WERI-Rb-1 (cell line): ENCODE measurements at regions not wholly inside any gene's neighbourhood (a gene's known extent, or its start where the extent isn't known, plus 50 kb on each side); places are given as distances from the start of the nearest gene placed in this dataset.

Experiments
- DNase-seq: peaks from one replicate; pipeline ENCODE4 v3.0.0-alpha.2; 2020
- H3K27ac ChIP-seq: fragments of 250-450 bp; sonication (Bioruptor Pico); 2 replicates; pipeline ENCODE4 v1.5.1; 2020; ENCODE audit warnings: mild to moderate bottlenecking, moderate library complexity
- H3K27me3 ChIP-seq: fragments of 250-450 bp; sonication (Bioruptor Pico); 2 replicates; pipeline ENCODE4 v1.5.1; 2021; ENCODE audit warnings: mild to moderate bottlenecking, low read depth, moderate library complexity; ENCODE audit not compliant: insufficient read depth, severe bottlenecking
- H3K36me3 ChIP-seq: fragments of 250-450 bp; sonication (Bioruptor Pico); 2 replicates; pipeline ENCODE4 v1.5.1; 2020; ENCODE audit warnings: mild to moderate bottlenecking, moderate library complexity
- H3K4me3 ChIP-seq: 2 replicates; pipeline ENCODE4 v1.5.1; 2011; ENCODE audit warnings: low read depth, mild to moderate bottlenecking, control low read depth, low read length
- H3K9me3 ChIP-seq: fragments of 250-450 bp; sonication (Bioruptor Pico); 2 replicates; pipeline ENCODE4 v1.5.1; 2021; ENCODE audit warnings: mild to moderate bottlenecking, moderate library complexity; ENCODE audit not compliant: severe bottlenecking
- TF ChIP-seq, protein P1 (sequence below): IDR thresholded peaks from 2 replicates; pipeline ENCODE4 v1.5.1; 2011; ENCODE audit warnings: low read depth, mild to moderate bottlenecking, control low read depth, inconsistent platforms, low read length

DNA sequence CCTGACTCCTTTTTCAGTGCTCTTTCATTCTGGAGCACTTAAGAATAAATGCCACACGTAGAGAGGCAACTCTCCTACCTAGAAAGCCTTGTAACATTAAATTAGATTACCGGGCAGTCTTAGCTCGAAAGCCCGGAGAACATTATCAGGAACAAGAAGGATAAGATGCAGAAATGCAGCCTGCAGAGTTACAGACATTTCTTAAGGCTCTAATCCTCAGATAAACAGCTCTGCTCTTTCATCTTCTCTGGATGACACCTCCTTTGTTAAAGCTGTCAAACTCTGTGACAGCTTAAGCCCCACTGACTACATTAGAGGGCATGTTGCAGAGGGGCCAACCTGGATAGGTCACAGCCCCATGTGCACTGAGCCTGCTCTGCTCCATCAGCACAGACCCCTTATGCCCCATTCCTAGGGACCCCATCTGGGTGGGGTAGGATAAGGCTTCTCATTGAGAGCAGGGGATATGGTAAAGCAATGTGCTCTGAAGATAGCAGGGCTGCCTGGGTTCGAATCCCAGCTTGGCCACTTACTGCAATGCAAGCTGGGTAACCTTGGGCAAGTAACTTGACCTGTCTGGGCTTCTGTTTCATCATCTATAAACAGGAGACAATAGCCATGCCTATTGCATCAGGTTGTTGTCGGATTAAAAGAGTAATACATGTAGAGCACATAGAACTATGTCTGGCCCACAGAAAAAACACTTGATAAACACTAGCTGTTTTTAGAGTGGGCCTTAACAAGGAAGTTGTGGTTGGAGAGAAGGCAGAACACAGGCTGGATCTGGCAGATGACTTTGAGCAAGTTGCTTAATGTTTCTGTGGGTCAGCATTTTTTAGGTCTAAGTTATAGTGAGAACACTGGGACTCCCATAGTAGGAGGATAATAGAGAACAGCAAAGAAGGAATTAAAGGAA lies 111.4 kb downstream of the THNSL2 start:
- no peak overlapping the region for H3K27ac ChIP-seq
- peaks cover 81% of the 10 kb centered on the region for H3K27me3 ChIP-seq

DNA sequence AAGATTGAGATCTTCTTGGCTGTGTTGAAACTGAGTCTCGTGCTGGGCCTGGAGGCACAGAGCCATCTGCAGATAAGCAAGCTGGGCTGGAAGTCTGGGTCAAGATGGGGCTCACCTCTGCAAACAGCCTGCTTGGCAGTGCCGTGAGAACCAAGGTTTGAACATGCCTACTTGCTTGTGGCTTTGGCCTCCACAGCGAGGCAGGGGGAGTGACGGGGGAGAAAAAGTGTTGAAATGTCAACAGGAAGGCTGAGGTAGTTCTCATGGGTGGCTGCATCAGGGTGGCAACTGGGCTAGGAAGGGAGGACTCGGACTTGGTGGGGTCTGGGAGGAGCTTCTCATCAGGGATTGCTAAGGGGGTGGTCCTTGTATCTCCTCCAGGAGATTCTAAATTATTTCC lies 99.7 kb downstream of the THNSL2 start:
- Histone ChIP-seq H3K9me3 (peaks cover 4% of the 10 kb centered on the region), H3K4me3 (no peak overlapping the region), H3K27me3 (peaks cover 81% of the 10 kb centered on the region)

More for the DNA sequence above, 111.4 kb downstream of the THNSL2 start:
- H3K4me3 ChIP-seq: no peak overlapping the region
- no peak for DNase-seq
- TF ChIP-seq, protein P1, sequence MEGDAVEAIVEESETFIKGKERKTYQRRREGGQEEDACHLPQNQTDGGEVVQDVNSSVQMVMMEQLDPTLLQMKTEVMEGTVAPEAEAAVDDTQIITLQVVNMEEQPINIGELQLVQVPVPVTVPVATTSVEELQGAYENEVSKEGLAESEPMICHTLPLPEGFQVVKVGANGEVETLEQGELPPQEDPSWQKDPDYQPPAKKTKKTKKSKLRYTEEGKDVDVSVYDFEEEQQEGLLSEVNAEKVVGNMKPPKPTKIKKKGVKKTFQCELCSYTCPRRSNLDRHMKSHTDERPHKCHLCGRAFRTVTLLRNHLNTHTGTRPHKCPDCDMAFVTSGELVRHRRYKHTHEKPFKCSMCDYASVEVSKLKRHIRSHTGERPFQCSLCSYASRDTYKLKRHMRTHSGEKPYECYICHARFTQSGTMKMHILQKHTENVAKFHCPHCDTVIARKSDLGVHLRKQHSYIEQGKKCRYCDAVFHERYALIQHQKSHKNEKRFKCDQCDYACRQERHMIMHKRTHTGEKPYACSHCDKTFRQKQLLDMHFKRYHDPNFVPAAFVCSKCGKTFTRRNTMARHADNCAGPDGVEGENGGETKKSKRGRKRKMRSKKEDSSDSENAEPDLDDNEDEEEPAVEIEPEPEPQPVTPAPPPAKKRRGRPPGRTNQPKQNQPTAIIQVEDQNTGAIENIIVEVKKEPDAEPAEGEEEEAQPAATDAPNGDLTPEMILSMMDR: no peak
- H3K9me3 ChIP-seq: no peaks in the 10 kb centered on the region
- no peaks in the 10 kb centered on the region for H3K36me3 ChIP-seq

DNA sequence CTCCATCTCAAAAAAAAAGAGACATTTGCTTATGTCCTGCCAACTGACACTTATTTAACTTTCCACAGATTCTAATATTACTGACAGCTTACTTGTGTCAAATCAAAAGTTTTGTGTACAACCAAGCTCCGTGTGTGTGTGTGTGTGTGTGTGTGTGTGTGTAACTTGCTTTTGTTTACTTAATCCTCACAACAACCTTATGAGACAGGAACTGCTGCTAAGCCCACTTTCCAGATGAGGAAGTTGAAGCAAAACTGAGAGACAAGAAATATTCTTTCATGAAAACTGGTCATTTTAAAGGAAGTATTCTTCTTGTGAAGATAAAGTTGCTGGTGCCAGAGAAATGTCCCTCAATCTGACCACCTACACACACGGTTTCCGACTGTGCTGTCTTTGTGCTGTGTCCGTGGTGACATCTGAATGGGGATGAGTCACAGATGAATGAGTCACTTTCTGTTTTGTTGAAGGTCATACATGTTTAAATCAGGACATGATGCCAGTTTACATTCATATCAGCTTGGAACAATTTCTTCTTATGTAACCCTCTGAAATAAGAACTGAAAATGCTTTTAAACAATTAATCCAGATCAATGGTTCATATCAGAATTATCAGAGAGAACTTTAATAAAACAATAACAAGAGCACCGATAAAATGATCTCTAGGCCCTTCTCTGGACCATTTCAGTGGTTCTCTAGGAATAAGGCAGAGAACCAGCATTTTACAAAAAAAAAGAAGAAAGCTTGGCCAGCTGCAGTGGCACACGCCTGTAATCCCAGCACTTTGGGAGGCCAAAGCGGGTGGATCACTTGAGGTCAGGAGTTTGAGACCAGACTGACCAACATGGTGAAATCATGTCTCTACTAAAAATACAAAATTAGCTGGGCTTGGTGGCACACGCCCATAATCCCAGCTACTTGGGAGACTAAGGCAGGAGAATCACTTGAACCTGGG lies 95.5 kb downstream of the THNSL2 start:
- Histone ChIP-seq H3K9me3 (peaks cover 4% of the 10 kb centered on the region), H3K4me3 (no peak overlapping the region), H3K27me3 (peaks cover 89% of the 10 kb centered on the region), H3K27ac (no peak overlapping the region), H3K36me3 (no peaks in the 10 kb centered on the region)
- TF ChIP-seq, protein P1: no peak
- no peak for DNase-seq

More for the DNA sequence above, 99.7 kb downstream of the THNSL2 start:
- Histone ChIP-seq H3K27ac (no peak overlapping the region), H3K36me3 (no peaks in the 10 kb centered on the region)
- TF ChIP-seq, protein P1: no peak
- DNase-seq: no peak

DNA sequence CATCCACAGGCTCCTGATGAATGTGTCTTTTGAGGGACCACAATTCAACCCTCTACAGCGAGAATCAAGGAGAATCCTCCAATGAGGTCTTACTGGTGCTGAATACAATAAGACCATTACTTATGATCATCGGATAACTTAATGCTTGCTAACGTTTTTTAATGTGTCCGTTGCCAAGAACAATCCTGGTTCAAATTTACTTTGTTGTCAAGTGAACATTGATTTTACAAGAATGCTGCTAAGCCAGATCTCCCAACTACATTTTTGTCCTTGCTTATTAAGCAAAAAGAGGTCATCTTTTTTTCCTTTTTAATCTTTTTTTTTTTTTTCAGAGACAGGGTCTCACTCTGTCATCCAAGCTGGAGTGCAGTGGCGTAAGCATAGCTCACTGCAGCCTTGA lies 93.7 kb downstream of the THNSL2 start:
- TF ChIP-seq, protein P1: no peak
- H3K27ac ChIP-seq: no peak overlapping the region
- H3K4me3 ChIP-seq: no peak overlapping the region
- peaks cover 4% of the 10 kb centered on the region for H3K9me3 ChIP-seq
- no peaks in the 10 kb centered on the region for H3K36me3 ChIP-seq
- peaks cover 92% of the 10 kb centered on the region for H3K27me3 ChIP-seq
- DNase-seq: no peak

DNA sequence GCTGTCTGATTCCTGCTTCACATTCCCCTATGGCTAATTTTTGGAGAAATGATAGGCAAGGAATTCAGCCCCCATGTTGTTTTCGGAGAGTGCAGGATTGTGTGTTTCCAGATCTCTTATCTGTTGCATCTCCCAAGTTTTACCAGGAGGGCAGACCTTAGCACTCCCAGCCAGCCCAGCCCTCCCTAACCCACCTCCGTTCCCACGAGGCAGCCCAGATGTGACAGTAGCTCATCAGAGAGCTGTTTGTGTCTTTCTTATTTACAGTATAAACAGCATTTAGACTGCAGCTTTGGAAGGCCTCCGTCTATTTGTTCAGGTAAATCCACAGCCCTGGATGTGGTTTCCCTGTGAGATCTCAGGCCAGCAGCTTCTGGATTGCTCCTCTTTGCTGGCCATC lies 91.6 kb downstream of the THNSL2 start:
- no peak for DNase-seq
- H3K36me3 ChIP-seq: no peaks in the 10 kb centered on the region
- no peak overlapping the region for H3K27ac ChIP-seq
- H3K4me3 ChIP-seq: no peak overlapping the region
- TF ChIP-seq, protein P1: no peak
- H3K9me3 ChIP-seq: no peaks in the 10 kb centered on the region
- peaks cover 92% of the 10 kb centered on the region for H3K27me3 ChIP-seq
